A549 (cell line): ENCODE measurements at regions not wholly inside any gene's neighbourhood (a gene's known extent, or its start where the extent isn't known, plus 50 kb on each side); places are given as distances from the start of the nearest gene placed in this dataset.

Experiments used
- JUN ChIP-seq, 2 experiments: fragments of >200 bp; sonication (Bioruptor Twin); formaldehyde crosslinking; IDR thresholded peaks; 2 replicates in 1 of 2; 3 replicates in 1 of 2; pipeline ENCODE4 v1.6.1; 2016 to 2017
- KDM1A ChIP-seq: fragments of 200-600 bp; sonication (generic); IDR thresholded peaks from 2 replicates; pipeline ENCODE4 v1.6.1; 2016; ENCODE audit warnings: low read depth, mild to moderate bottlenecking
- MAX ChIP-seq: IDR thresholded peaks from 2 replicates; pipeline ENCODE4 v1.6.1; 2012
- PHF8 ChIP-seq: fragments of 200-600 bp; sonication (generic); IDR thresholded peaks from 2 replicates; pipeline ENCODE4 v1.6.1; 2016; ENCODE audit warnings: low read depth, mild to moderate bottlenecking, antibody characterized with exemption, moderate library complexity, borderline replicate concordance
- POLR2A ChIP-seq: IDR thresholded peaks from 2 replicates; pipeline ENCODE4 v1.6.1; 2012; ENCODE audit warnings: mild to moderate bottlenecking, low read length
- RAD21 ChIP-seq, 2 experiments: fragments of >200 bp in 1 of 2; sonication (Bioruptor Twin) in 1 of 2; formaldehyde crosslinking in 1 of 2; IDR thresholded peaks in 1 of 2; conservative IDR thresholded peaks in 1 of 2; 2 replicates in 1 of 2; 3 replicates in 1 of 2; pipeline ENCODE4 v1.6.1; 2012 to 2018; ENCODE audit warnings: inconsistent platforms in 1 of 2
- RNF2 ChIP-seq: fragments of 200-600 bp; sonication (generic); IDR thresholded peaks from 2 replicates; pipeline ENCODE4 v1.6.1; 2016; ENCODE audit warnings: low read depth, mild to moderate bottlenecking, antibody characterized with exemption, moderate library complexity, borderline replicate concordance
- USF2 ChIP-seq: fragments of 450-650 bp; IDR thresholded peaks from 2 replicates; pipeline ENCODE4 v1.6.1; 2014; ENCODE audit warnings: antibody characterized with exemption
- TF ChIP-seq, protein P1 (sequence below): fragments of >200 bp; sonication (Bioruptor Twin); formaldehyde crosslinking; IDR thresholded peaks from 3 replicates; pipeline ENCODE4 v1.5.1; 2016
- TF ChIP-seq, protein P2 (sequence below): fragments of 200-600 bp; sonication (generic); IDR thresholded peaks from 2 replicates; pipeline ENCODE4 v1.6.1; 2016; ENCODE audit warnings: antibody characterized with exemption, mild to moderate bottlenecking, moderate library complexity

DNA sequence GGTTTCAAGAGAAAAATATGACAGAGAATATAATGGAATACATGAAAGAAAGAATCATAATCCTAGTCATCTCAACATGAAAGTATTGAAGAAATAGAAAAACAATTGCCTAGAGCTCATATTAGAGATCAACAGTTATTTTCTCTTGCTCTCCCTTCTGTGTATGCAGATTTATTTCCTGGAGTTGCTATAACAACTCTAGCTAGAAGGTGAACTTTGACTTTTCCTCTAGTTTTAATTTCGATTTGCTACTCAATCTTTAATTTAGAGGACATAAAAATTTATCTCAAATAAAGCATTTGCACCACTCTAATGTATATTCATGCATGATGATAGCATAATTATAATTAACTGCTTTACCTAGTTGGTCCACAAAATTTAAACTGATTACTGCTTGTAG, 84.6 kb upstream of the PICALM start:
- TF ChIP-seq, protein P1, sequence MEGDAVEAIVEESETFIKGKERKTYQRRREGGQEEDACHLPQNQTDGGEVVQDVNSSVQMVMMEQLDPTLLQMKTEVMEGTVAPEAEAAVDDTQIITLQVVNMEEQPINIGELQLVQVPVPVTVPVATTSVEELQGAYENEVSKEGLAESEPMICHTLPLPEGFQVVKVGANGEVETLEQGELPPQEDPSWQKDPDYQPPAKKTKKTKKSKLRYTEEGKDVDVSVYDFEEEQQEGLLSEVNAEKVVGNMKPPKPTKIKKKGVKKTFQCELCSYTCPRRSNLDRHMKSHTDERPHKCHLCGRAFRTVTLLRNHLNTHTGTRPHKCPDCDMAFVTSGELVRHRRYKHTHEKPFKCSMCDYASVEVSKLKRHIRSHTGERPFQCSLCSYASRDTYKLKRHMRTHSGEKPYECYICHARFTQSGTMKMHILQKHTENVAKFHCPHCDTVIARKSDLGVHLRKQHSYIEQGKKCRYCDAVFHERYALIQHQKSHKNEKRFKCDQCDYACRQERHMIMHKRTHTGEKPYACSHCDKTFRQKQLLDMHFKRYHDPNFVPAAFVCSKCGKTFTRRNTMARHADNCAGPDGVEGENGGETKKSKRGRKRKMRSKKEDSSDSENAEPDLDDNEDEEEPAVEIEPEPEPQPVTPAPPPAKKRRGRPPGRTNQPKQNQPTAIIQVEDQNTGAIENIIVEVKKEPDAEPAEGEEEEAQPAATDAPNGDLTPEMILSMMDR, result no peak
- no peak for TF ChIP-seq RNF2
- TF ChIP-seq JUN (IDR thresholded peaks at IDR 0.05), result no peak
- no peak for TF ChIP-seq PHF8
- TF ChIP-seq, protein P2, sequence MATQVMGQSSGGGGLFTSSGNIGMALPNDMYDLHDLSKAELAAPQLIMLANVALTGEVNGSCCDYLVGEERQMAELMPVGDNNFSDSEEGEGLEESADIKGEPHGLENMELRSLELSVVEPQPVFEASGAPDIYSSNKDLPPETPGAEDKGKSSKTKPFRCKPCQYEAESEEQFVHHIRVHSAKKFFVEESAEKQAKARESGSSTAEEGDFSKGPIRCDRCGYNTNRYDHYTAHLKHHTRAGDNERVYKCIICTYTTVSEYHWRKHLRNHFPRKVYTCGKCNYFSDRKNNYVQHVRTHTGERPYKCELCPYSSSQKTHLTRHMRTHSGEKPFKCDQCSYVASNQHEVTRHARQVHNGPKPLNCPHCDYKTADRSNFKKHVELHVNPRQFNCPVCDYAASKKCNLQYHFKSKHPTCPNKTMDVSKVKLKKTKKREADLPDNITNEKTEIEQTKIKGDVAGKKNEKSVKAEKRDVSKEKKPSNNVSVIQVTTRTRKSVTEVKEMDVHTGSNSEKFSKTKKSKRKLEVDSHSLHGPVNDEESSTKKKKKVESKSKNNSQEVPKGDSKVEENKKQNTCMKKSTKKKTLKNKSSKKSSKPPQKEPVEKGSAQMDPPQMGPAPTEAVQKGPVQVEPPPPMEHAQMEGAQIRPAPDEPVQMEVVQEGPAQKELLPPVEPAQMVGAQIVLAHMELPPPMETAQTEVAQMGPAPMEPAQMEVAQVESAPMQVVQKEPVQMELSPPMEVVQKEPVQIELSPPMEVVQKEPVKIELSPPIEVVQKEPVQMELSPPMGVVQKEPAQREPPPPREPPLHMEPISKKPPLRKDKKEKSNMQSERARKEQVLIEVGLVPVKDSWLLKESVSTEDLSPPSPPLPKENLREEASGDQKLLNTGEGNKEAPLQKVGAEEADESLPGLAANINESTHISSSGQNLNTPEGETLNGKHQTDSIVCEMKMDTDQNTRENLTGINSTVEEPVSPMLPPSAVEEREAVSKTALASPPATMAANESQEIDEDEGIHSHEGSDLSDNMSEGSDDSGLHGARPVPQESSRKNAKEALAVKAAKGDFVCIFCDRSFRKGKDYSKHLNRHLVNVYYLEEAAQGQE, result no peak
- TF ChIP-seq USF2, result no peak
- no peak for TF ChIP-seq POLR2A
- TF ChIP-seq RAD21 (conservative IDR thresholded peaks at IDR 0.05 in 1 of 2, IDR thresholded peaks at IDR 0.05 in 1 of 2), result no peak
- TF ChIP-seq KDM1A, result no peak
- TF ChIP-seq MAX, result no peak
